ENCODE measurements at regions not wholly inside any gene's neighbourhood (a gene's known extent, or its start where the extent isn't known, plus 50 kb on each side); places are given as distances from the start of the nearest gene placed in this dataset.

DNA sequence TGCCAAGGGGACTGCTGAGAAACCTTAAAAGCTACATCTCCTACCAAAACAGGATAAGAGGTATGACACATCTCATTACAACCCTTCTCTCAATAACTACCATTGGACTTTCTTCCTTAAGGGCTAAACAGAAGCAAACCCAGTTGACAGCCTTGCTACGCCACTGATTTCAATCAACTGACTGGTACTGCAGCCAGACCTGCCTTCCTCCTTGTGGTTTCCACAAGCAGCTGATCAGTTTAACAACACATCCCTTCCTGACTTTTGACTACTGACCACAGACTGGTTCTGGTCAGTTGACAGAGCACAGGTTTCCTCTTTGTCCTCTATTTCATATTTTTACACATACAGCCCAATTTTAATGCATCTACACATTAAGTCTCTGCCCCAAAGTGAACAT lies 108.8 kb downstream of the ADAMTS1 start:
- no peak for DNase-seq

DNA sequence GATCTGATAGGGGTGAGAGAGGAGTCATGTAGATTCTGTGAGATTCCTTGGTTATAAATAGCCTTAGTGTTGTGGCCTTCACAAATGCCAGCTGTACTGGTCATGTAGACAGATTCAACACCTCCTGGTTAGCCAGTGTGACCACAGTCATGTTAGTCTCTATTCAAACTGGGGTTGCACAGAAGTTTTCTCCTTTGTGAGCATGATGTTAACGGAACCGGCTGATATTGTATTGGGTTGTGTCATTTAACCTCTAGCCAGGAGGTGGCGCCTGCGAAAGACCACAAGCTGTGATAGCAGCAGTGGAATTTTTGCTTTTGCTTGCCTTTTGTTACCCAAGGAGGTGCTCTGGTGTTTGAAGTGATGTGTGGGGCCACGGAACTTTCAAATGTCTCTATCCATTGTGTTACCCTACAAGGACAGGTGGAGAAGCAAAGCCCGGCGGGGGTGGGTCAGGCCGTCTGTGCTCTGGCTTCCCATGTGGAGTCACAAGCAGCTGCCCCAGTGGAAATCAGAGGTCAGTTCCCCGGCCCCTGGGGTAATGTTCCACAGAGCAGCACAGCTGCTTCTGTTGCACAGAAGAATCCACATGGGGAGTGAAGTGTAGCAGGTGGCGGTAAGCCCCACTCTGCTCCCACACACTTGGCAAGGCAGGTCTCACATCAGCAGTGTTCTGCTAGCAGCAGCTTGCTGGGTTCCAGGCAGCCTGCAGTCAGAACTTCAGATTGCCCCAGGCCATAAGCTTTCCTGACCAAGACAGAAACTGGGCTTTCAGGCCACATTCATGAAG lies 112.6 kb downstream of the ADAMTS1 start:
- DNase-seq, result peak; percentile 17

DNA sequence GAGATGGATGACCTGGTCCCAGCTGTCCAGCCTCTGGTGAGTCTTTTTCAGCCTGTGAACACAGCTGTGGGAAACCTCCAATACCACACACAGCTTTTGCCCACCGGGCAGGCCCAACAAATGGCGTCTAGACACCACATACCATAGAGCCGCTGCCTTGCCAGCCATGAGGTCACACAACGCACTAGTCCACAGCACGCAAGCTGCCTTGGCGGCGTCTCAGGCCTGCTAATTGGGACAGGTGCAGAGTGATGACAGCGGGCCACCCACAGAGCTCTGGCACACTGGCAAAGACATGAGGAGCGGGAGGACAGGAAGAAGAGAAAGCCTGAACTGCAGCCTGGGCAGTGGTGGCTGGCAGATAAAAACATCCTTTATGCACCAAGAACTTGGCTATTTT lies 125.5 kb downstream of the ADAMTS1 start:
- peak; percentile 3 for DNase-seq

DNA sequence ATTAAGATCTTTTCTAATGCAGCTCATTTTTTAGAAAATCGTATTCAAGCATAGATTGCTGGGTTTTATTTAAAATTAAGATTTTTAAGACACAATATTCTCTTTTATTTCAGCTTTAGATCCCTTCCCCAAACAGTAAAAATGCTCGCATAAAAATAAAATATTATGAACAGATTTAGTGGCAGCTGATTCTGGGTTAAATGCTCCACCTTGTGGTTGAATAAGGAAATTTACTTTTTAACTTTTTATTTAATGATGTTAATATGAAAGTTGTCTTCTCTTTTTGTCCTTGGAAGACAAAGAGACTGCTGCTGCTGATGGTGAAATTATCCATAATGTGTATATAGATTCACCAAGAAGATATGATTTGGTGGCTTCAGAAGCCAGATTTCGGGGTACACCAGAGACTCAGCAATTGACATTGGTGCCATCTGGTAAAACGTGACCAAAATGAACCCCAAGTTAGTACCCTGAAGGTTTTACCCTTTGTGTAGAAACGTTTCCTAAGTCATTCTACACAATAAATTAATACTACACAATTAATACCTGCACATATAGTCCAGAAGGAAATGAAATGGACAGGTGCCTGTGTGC lies 128.0 kb downstream of the ADAMTS1 start:
- DNase-seq, result peak; percentile 56

DNA sequence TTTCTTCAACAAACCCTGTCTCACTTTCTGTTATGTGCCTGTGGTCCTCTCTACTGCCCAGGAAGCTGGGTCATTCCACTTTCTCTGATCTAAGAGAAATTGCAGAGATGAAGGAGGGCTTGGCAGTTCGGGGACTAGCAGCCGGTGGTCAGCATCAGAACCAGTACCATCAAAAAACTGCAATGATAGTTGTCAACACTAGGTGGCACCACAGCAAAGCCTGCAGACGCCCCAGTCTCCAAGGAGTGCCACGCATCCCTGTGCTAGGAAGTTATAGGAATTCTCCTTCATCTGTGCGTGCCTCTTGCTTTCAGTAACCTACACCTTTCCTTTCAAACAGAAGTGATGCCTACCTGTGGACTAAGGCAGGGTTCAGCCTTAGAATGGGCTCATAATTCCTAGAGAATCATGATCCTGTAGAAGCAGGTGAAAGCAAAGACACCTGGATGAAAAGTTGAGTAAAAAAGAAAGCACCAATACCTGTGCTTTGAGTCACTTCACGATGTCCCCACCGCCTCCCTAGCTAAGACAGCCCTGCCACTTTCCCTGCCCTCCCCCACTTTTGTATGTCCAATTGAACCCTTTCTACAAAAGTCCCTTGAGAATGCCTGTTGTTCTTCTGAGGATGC lies 129.2 kb downstream of the ADAMTS1 start:
- no peak for DNase-seq

DNA sequence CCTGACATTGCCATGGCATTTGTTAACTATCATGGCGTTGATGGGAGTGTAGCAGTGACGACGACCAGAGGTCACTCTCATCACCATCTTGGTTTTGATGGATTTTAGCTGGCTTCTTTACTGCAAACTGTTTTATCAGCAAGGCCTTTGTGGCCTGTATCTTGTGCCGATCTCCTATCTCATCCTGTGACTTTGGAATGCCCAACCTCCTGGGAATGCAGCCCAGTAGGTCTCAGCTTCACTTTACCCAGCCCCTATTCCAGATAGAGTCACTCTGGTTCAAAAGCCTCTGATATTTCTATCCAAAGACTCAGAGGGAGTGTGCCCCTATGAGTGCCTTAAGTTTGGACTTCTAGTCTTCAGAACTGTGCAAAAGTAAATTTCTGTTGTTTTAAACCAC lies 130.1 kb downstream of the ADAMTS1 start:
- no peak for DNase-seq

DNA sequence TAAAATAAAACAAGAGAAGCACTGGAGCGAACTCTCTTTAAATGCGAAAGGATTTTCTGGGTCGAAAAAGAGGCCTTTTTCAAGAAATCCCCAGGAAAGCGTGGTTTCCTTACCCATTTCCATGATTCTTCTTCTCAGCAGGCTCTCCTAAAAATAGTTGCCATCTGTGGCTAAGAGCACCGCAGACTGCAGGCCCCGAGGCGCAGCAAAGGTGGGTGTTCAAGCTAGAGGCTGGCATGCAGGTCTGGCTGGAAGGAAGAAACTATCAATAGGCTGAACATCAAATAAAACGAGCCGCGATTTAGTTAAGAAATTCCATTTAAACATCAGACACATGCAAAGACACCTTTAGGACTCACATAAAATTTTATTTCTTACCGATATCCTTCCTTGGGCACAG lies 135.1 kb downstream of the ADAMTS1 start:
- peak; percentile 10 for DNase-seq

DNA sequence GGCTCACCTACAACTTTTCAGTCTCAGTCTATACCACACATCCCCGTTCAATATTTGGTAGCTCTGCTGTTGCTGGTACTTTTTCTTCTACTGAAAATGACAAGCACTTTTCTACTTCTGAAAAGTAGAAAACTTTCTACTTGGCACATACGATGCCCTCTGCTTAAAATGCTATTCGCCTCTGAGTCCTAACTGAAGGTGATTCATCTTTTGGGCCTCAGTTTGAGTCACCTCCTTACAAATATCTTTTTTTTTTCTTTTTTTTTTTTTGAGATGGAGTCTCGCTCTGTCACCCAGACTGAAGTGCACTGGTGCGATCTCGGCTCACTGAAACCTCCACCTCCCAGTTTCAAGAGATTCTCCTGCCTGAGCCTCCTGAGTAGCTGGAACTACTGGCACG lies 136.0 kb upstream of the CYYR1 start:
- no peak for DNase-seq

DNA sequence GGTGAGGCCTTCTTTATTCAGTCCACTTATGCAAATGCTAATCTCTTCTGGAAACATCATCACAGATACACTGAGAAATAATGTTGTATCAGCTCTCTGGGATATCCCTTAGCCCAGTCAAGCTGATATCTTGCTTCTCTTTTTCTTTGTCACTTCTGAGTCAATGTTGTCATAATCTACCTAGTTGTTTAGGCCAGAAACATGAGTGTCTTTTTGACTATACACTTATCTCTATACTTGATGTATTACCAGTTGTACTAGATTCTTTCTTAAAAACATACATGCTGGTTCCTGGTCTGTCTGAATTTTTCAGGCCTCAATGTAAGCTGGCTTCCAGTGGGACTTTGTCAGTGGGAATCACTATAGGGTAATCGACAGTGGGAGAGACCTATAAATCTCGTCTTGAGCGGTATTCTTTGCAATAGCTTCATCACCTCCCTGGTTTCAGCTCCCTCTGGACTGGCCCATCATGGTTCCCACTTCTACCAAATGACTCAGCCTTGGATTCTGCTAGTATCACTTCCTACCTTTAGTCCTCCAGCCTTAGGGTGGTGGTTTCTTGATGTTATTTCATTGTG lies 135.2 kb upstream of the CYYR1 start:
- no peak for DNase-seq

DNA sequence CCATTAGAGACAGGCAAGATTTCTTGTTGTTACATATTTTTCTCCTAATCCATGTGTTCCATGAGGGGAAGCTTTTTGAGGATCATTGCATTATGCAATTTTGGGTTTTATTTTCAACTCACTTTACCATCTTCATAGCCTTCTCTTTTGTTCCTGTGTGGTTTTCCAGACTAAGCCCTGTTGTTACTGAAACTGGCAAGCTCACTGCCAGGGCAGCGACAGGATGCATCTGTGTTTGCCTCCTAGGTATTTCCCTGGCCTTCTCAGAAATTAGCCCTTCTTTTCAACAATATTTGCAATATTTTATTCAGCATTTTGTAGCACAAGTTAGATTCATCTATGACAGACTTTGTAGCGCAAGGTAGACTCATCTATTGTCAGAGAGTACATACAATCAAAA lies 134.2 kb upstream of the CYYR1 start:
- no peak for DNase-seq

DNA sequence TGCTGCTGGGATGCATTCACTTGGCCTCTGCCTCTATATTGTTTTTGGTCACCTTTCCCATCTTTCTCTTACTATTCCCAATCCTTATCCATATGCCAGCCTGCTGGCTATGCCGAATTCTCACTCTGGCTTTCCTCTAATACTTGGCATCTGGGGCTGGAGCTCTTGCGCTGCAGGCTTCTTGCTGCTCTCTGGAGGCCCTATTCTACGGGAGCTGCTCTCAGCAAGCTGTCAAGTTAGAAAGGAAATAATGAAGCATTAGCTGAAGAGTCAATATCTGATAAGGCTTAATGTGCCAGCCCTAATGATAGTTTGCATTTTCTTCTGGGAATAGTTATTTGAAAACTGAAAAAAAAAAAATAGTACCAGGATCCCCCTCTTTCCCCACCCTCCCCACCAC lies 125.3 kb upstream of the CYYR1 start:
- DNase-seq, result peak; percentile 39

DNA sequence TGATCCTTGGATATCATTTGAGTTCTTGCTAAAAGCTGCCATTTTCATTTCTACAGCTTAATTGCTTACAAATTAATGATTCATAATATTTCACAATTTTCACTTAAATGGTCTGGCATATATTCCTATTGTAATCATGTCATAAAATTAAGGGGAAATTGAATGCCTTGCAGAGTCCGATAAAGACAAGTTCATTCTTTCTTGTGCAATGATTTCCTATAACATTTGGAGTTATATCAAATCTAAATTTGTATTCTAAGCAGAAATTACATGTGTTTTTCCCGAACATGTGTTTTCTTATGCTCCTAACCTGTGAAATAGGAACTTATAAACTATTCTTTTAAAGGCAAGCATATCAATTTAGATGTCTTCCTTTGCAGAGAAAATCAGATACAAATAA lies 118.3 kb upstream of the CYYR1 start:
- no peak for DNase-seq

DNA sequence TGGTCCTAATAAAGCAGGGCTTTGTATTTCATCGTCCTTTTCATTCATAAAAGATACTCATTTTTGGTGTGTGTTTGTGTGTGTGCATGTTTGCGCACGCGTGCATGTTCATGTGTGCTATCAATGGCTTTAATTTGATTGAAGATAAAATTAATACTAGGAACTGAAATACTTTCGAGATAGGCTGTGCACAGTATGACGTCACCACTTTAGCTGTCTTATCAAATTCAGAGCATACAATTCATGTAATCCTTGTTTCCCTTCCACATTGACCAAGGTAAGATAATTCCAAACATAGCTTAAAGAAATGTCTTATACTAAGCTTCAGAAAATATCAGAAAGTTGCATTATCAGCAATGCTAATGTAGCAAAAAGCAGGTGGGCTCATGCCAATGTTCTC lies 113.6 kb upstream of the CYYR1 start:
- no peak for DNase-seq

DNA sequence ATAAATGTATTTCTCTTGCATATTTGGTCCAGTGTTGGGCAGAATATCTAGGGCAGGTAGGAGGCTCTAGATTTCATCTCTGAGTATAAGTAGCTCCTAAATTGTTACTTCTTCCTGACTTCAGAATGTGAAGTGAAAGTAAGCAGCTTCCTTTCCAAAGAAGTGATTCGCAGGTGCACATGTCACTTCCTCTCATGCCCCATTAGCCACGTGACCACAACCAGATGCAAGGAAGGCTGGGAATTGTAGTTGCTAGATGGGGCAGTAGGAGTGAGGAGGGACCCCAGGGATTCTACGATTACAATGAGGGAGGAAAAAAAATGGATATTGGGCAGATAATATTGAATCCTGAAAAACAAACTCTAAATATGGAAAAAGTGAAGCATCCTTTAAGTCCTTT lies 113.2 kb upstream of the CYYR1 start:
- peak; percentile 77 for DNase-seq

DNA sequence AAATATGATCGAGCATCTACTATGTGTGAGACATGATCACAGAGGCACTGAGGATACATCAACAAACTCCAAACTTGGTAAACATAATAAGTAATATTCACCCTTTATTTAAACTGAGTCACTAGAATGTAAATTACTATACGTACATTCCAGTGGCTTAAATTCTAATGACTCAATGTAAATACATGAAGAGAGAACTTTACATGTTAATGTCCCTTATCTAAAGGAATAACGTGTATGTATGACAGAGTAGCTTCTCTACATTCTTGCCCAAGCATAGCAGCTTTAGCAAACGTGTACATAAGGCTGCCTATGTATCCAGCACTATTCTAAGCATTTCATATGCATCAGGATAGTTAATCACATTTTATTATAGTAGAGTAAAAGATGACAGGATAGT lies 111.8 kb upstream of the CYYR1 start:
- DNase-seq, result no peak

DNA sequence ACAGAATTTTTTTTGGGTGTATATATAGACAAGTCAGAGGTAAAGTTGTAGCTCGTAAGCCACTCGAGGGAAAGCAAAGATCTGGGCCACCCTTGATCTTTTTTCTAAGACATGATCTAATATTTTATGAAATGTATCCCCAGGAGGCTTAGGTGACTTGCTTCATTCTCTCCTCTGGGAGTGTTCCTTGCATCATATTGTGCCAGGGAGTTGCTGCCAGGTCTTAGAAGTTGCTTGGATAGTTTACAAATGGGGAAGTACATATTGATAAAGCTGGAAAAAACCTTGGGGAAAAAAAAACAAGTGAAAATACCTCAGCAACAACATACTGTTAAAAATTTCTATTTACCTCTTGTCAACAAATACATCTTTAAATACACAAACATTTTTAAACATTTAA lies 110.9 kb upstream of the CYYR1 start:
- no peak for DNase-seq

DNA sequence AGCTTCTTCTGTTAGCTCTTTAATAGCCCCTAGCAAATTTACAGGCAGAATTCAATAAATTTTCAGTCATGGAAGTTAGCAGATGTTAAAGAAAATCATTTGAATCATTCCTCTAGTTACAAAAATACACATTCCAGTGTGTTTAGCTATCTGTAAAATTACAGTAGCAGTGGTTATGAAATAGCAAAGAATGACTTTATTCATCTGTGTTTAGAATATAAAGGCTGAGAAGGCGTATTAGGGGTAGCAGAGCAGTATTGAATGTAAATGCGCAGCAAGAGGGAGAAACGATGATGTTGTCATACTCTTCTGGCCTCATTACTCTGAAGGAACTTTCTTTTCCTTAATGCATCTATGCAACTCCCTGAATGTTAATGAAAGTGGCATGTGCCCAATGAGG lies 106.2 kb upstream of the CYYR1 start:
- no peak for DNase-seq

DNA sequence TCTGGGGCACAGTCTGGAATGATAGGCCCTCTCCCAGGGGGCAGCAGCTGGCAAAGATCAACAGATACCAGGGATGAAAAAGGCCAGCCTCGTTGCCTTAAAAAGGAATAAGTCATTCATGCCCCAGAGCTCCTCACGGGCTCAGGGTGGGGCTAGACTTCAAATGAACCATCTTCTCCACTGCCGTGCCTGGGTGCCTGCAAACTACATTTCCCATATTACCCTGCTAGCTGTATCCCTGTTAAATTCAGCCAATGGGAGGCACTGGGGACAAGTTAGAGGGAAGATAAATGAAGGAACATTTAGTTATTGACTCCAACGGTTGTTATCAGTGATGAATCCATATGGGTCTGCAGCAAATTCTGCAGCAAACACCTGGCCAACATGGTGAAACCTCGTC lies 101.2 kb upstream of the CYYR1 start:
- no peak for DNase-seq

DNA sequence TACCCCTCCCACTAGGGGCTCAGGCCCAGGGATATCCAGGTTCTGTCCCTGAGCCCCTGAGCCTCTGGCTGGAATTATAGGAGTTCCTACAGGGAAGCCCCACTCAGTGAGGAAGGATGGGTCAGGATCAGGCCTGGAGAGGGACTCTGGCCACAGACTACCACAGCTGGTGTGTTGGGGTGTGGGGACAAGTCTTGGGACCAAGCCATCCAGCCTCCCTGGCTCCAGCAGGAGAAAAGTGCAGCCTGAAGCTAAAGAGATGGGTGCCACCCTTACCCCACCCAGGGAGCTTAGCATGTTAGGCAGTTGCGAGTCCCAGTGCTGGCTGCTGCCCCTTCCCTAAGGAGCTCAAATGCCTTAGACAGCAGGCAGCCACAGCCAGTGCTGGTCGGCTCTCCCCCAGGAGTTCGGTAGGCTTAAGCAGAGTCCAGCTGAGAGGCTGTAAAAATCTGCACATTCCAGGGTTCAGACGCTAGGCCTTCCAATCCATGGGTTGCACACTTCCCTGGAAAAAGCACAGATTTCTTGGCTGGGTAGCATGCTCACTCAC lies 96.2 kb upstream of the CYYR1 start:
- no peak for DNase-seq

DNA sequence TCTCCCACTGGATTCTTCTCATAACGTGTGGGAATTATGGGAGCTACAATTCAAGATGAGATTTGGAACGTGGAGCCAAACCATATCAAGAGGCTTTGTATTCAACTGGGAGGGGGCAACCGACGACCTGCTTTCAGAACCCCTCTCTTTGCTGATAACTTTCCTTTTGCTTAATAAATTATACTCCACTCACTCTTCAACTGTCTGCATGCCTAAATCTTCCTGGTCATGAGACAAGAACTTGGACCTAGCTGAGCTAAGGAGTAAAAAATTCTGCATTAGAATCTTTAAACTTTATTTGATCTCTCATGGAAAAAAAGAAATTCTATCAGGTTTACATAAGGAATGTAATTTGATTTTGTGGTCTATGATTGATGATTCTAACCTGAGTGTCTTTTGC lies 86.7 kb upstream of the CYYR1 start:
- no peak for DNase-seq

DNA sequence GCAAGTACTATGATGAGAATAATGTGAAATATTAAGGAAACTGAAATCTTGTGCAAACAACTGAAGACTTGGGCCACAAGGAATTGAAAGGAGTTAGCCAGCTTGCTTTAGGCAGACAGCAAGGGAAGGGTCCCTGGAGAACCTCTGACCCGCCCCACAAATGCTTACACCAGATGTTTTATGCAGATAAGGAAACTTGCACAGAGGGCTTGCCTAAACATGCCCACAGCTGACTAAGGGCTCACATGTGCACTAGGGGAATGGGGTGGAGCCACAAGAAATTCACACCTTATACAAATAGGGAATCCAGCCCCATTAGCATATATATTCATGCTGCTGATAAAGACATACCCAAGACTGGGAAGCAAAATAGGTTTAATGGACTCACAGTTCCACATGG lies 86.1 kb upstream of the CYYR1 start:
- peak; percentile 83 for DNase-seq

DNA sequence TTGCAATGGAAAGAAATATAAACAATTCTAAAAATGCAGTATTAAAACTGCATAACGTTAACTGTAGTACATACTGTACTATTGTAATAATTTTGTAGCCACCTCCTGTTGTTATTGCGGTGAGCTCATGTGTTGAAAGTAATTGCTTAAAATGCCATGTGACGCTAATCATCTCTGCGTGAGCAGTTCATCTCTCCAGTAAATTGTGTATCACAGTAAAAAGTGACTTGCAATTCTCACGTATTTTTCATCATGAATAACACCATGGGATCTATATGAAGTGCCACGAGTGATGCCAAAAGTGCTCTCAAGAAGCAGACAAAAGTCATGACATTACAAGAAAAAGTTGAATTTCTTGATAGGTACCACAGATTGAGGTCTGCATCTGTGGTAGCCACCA lies 82.4 kb upstream of the CYYR1 start:
- no peak for DNase-seq

DNA sequence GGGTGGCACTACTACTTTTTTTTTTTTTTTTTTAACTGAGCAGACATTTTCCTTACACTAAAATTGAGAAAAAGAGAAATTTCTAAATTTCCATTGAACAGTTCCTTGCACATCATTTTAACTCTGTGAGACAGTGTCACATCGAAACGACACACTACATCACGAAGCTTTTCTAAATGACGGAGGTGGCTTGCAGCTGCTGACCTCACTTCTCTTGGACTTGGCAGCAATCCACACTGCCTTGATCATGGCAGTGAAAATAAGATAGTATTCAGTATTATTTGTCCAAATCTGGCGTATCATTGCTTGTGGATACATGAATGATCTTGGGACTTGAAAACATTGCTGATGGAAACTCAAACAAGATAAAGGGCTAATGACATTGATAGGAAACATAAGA lies 80.3 kb upstream of the CYYR1 start:
- no peak for DNase-seq

DNA sequence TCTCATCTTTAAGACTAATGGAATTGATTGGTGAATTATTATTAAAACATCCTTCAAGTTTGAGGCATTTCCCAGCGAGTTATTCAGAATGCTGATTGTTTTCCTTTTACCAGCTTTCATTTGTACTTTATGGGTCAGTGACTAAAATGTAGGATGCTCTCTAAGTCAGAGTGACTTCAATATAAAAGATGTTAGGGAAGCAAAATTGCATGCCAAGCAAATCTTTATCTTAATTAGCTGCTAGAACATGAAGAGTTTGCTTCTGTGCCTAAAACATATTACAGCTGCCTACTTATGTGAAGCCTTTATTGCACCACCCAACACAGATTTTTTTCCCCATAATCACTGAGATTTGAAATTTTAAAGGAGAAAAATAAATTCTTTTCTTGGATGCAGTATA lies 79.8 kb upstream of the CYYR1 start:
- DNase-seq, result no peak
